HG03460 (cell line): ENCODE measurements at regions not wholly inside any gene's neighbourhood (a gene's known extent, or its start where the extent isn't known, plus 50 kb on each side); places are given as distances from the start of the nearest gene placed in this dataset.

Experiments used
- ATAC-seq: cut with Tn5 transposase; IDR thresholded peaks from one replicate; pipeline ENCODE4 v1.9.1; 2021; ENCODE audit not compliant: unreplicated experiment

DNA sequence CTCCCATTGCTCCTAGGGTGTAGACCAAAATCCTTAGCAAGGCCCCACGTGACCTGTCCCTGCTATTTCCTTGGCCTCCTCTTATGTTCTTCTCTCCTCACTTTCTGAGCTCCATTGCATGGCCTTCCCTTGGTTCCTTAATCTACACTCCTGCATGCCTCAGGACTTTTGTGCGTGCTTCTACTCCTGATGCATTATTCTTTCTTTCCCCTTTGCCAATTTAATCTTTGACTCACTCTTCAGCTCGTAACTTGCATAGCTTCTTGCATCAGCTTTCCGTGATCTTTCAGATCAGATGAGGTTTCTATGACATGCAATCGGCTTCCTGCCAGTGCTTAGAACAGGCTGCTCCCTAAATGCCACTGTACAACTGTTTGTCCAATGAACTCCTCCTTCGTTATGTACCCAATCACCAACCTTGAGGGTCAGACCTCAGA lies 261.6 kb upstream of the CADM1 start:
- no peak for ATAC-seq

DNA sequence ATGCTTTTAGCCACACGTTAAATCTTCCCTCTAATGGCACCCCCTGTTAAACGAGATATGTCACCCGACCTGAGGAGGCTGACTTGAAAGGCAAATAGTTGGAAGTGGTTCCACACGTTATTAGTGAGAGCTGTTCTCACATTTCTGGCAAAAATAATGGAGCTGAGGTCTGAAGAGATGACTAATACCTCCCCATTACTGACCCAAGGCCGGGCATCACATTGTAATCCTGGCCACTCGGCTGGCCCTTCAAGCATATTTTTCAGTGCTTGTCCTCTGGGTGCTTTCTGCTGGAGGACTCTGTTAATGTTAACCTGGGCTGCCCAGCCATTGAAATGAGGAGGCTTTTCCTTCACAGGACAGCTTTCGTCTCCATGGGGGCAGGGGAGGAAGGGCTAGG lies 260.0 kb upstream of the CADM1 start:
- ATAC-seq: no peak

DNA sequence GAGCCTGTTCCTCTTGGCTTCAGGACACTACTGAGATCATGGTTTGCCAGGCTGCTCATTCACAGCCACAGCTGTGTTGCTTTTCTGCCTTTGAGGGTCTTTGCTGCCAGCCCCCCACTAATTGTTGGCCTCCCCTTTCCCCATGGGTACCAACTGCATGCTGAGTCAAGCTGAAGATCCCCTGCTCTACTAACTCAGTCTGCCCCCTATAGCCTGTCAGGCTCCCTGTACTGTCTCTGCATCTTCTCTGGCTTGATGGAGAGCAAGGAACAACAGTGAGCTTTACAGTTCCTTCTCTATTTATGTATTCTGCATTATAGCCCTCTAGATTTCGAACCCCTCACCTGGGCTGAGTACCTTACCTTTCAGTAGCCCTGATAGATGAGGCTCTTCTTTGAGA lies 257.6 kb upstream of the CADM1 start:
- no peak for ATAC-seq

DNA sequence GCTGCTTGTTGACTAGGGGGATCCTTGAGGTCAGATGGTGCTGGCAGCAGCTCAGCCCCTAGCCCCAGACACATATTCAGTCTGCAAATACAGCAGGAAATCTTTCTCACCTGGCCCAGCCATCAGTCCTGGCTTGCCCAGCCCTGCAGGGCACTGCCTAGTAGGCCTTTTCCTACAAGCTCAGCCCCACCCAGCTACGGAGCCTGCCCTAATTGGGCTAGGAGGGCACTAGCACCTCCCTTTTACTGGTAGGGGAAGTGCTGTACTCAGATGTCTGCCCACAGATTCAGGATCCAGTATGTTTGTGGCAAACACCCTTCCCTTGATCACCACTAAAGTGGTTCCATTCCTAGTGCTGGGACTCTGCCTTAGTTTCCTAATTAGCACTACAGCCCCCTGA lies 257.1 kb upstream of the CADM1 start:
- ATAC-seq: no peak

DNA sequence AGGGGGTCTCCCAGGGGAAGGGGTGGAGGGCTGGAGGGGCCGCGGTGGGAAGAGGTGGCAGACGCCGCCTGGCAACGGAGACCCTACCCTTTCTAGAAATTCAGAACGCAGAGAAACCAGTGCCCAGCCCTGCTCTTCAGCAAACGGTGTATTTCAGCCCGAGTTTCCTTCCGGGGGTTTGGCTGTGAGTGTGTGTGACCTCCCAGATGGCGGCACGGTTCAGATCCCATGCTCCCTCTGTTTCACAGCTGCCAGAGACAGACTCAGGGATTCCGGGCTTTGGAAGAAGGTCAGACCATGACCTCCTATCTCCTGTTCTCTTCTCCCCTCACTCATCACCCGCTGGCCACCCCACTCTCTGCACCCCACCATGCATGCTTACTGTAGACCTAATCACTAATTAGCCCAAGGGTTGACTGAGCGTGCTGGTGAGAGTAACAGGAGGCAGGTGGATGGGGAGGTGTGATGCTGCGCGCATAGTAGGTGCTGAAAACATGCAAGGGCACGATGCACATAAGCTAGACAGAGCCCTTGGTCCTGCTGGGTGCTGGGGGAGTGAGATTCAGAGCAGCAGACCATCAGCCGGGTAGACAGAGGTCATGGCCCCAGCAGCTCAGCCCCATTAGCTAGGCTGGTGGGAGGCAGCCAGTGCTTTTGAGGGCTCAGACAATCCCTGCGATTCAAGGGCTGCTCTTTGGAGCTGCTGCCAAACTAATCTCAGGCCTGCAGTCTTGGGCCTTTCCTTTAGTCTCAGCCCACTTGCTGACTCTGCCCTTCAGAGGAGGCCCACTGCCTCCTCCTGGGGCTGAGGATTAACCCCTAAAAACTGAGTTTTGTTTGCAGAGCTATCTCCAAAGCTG lies 256.5 kb upstream of the CADM1 start:
- ATAC-seq: no peak

DNA sequence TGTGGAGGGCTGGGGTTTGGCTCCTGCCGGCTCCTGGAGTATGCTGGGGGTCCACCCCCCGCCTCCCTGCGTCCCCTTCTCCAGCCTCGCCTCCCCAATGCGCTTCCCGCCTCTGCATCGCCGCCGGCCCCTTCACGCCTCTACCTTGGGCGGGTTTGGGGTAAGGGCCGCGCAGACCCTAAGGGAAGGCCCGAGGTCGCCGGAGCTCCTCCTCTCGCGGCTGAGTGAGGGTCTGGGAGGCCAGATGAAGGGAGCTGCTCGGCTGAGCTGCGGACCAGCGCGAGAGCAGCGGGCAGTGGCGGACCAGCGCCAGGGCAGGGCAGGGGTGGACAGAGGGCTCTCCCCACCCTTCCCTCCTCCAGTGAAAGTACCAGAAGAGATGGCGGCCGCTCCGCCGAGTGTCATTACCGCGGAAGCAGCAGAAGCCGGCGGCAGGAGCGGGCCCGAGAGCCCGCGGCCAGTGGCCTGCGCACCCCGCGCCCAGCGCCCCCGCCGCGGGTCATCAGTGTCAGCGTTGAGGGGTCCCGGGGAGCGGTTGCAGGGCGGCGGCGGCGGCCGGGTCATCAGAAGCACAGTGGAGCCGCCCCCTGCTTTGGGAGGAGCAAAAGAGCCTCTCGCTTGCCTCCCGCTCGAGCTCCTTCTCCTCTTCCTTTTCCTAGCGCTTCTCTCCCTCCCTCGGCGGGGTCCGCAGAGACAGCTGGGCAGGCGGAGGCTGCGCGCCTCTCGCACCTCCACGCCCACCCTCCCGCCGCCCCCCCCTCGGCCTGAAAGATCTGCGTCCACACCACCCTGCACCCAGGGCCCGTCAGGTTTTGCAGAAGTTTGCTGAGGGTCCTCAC lies 255.6 kb upstream of the CADM1 start:
- ATAC-seq: no peak

DNA sequence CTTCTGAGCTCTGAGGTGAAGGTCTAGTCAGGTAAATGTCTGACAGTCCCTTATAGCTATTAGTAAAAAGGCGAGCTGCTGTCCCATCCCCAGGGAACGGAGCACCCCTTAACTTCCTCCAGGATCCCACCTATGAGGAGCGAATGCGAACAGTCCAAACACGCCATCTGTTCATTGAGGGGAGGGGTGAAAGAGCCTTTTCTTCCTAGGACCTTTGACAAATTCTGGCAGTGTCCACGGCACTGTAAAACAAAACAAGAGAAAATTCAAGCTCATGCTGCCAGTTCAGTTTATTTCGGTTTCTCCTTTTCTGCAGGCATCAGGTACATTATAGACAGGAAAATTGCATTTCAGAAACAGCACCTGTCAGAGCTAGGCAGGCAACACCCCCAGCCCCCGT lies 253.8 kb upstream of the CADM1 start:
- no peak for ATAC-seq

DNA sequence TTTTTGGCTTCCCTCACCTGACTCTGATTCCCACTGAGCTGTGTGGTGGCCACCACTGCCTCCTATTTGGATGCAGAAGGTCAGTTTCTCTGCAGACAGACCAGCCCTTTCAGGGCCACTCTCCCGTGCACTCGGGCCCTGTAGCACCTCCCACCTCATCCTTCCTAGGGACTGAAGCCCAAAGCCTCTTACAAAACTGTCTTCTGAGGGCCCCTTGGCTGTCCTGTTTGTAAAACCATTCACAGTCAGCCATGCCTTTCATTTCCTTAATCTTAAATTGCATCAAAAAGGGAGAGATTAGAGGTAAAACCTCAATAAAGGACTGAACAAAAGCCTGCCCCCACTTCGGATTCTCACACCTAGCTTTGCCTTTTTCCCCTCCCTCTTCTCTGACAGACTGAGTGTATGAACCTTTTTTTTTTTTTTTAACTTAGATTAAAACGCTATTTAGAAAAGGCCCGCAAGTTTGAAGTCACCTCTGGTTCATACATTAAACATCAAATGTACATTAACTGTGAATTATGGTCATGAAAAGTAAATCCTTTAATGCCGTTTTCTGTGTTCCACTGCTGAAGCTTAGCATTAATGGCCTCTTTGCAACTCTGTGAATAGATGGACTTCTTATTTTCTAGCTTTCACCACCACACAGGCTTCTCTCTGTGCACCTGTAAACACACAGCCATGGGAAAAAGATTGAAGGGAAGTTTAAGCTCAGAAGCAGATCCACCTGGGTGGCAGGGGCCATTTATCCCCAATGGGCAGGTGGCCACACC lies 247.2 kb upstream of the CADM1 start:
- no peak for ATAC-seq

DNA sequence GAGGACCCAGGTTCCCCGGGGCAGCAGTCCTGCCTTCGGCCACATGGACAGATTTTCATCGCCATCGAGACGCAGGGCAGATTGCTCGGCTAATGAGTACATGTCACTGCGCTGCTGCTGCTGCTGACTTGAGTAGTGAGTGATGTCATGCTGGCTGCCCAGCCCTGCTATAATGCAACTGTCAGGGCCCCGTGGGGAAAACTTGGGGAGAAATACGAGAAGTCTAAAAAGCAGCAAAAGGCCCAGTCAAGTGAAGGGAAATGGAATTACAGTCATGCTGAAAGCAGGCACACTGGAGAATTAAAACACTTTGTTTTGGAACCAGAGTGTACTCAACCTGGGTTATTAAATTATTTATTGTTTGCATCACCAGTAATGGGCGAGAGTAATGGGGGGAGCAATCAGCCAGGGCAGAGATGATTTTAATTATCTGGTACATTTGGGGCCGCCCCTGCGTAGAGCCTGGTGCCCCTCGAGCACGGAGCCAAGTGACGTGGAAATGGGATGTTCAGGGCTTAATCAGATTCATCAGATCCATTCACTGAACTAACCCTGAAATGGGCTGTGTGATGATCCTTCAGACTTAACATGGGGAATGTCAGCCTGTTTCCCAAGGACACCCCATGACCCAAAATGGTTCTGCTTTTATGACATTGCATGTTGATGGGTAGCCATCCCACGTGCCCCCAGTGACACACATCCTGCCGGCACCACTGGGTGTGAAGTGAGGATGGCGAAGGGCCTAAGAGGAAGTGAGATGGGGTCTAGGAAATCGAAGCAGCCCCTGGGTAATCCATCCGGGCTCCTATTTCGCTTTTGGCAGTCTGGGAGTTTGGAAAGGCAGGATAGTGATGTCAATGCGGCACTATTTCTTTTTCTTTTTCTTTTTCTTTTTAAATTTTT lies 241.6 kb upstream of the CADM1 start:
- ATAC-seq: no peak

DNA sequence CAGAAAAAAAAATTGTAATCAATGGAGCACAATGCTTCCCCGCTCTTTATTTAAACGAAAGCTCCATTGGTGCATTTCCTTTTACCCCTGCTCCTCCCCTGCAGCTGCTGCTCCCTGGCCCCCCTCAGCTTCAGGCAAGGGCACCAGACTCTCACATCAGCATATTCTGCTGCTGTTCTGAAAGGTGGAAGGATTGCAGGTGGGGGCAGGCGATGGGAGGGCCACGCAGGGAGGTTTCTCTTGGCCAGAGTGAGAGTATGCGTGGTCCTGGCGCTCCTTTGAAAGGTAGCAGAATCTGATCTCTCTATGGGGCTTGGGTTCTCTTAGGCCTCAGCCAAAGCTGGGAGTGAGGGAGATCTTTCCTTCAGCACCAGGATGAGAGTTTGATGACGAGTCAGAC lies 240.9 kb upstream of the CADM1 start:
- no peak for ATAC-seq

DNA sequence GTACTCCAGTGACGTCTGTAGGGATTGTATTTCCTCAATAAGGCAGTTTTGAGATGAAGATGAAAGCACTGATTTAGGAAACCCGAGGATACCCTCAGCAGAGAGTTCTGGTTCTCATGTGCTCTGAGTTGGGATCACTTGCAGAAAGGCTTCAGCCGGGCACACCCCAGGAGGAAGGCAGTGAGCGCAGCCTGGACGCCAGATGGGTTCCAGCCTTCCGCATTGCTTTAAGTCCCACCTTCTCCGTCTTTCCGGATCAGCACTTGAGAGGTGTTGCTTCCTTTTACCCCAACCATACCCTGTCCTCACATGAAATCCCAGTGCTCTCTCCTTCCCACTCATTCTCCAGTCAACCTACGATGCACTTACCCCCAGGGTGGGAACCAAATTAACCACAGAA lies 239.5 kb upstream of the CADM1 start:
- no peak for ATAC-seq

DNA sequence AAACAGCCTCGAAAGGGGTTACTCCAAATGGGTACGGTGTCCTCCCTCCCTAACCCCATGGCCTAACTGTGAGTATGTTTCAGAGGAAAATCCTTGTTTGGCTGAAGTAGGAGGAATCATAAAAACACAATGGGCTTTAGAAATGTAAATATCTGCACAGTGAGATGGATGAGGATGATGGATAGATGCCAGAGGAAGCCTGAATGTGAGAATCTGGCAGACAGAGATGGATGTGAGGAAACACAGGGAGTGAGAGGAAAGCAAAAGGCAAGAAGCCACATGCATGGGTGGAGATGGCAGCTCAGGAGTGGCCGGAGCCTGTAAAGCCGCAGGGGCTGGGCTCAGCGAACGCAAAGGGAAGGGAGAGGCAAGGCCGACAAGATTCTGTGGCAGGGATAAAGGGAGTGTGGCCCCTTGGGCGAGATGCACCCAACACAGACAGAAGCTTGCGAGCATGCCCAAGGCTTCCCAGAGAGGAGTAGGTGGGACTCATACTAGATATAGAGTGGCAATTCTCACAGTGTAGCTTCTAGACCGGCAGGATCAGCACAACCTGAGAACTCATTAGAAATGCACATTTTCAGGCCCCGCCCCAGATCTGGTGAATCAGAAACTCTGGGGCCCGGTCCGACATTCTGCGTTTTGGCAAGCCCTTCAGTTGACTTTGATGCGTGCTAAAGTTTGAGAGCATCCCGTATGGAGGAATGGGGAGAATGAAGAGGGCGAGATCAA lies 237.3 kb upstream of the CADM1 start:
- no peak for ATAC-seq

DNA sequence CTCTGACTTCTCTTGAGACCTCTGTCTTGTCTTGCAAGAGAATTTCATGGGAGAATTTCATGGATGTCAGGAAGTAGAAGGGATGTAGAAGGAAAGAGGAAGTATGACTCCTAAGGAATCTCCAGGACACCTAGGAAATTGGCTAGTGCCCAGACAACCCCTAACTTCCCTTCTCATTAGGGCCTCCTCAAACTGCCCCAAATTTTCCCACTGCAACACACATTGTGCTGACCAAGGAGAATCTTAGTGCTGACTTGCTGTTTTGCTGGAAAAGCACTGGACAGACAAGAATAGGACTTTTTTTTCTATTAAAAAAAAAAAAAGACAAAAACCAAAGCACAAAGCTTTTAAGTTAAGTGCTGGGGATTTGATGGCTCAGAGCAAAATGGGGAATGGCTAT lies 236.1 kb upstream of the CADM1 start:
- ATAC-seq: no peak

DNA sequence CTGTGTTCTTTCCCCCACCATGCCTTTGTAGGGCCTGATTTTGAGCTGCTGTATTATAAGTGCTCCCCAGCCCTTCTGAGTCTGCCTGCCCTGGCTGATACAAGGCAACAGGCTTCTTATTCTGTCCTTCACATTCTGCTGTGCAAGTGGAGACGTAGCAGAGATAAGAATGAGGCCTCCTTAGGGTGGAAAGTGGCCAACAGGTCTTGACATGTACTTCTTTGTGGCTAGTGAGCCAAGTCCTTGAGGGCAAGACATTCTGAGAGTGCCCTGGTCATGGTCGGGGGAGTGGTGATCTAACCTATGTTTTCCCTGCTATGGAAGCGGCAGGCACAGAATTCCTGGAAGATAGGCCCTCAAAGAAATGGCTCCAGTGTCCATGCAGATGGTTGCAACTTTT lies 235.7 kb upstream of the CADM1 start:
- no peak for ATAC-seq

DNA sequence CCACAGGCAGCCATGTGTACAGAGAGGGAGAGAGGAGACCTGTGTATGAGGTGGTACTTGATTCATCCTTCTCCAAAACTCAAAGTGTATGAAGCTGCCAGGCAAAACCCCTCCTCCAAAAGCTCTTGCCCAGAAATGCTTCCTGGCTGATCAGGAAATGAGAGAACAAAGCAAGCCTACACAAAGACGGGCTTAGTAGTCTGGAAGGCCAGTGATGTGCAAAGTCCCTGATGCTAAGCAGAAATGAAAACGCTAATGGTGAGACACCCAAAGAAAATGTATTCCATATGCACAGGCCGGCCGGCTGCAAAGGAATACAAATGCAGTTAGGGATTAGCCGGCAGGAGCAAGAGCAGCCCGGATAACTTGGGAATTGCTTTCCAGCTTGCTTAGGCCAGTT lies 234.9 kb upstream of the CADM1 start:
- ATAC-seq: no peak

DNA sequence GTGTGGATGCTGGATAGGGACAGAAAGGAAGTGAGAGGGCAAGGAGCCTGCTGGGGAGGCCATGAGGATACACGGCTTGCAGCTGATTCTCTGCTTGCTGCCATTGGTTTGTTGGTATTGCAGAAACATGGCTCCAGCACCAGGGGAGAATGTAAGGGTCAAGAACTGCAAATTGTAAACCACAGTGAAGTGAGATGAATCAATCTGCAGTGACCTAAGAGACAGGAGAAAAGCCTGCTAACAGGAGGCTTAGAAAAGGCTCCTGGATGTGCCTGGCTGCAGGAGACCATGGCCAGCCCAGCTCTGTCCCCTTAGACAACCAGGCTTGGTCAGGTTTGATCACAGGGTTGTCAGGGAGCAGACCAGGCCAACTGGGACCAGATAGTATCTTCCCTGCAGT lies 233.7 kb upstream of the CADM1 start:
- ATAC-seq: no peak

DNA sequence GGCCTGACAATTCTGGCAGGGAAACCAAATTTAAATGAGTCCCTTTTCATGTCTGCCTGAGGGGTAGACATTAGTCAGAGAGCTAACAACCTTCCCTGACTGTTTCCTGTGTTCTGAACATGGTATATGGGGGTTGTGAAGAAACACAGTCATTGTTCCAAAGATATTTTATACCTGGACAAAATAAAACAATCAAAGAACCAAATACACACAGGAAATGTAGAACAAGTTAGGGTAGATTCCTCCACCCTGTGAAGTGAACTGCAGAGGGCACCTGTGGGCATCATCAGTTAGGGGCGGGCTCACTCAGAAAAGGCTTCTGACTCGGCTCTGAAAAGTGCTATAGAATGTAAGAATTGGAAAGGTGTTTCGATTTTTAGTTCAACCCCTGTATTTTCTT lies 231.9 kb upstream of the CADM1 start:
- ATAC-seq: no peak

DNA sequence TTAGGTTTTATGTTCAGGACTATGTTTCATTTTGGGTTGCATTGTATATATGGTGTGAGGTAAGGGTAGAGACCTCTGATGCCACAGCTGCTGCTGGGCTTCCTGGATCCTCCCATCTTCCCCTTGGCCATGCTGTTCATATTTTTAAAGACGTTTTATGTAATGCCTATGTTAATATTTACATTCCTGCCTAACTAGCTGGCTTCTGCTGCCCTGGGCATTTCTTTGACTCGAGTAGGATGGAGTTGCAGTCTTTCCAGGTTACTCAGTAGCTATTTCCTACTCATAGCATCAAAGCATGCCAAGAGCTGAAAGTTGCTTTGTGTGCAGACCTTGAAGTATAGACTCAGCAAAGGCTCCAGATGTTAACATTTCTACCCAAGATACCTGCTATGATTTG lies 220.5 kb upstream of the CADM1 start:
- ATAC-seq: no peak

DNA sequence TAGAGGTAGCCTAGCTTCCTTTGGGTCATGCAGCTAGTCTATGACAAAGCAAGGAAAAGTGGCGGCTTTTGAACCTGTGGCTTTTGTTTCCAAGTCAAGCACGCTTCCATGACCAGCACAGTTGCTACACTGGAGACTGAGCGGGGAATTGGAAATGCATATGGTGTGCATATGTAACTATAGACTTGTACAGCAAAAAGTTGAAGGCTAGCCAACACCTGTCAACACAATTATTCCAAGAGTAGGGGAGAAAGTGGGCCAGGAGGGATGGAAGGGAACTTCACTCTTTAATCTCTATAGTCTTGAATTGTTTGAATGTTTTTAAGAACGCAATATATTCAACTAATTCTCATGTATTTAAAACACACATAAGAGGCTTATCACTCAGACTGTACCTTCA lies 218.5 kb upstream of the CADM1 start:
- ATAC-seq: no peak
